Epithelial cell of esophagus (primary cell): ENCODE measurements at regions not wholly inside any gene's neighbourhood (a gene's known extent, or its start where the extent isn't known, plus 50 kb on each side); places are given as distances from the start of the nearest gene placed in this dataset.
"Not testable (repeated sequence)": the region's sequence is repeated elsewhere in the genome, so short reads cannot be mapped to it uniquely, and the experiment has no call there.

Experiments used
- DNase-seq: peaks from one replicate; pipeline ENCODE4 v3.0.0; 2010; ENCODE audit warnings: low read depth
- H3K4me3 ChIP-seq: 2 replicates; pipeline ENCODE4 v1.5.1; 2011; ENCODE audit warnings: mild to moderate bottlenecking, low read length, control low read depth
- TF ChIP-seq, protein P1 (sequence below): IDR thresholded peaks from 2 replicates; pipeline ENCODE4 v1.5.1; 2011; ENCODE audit warnings: low read depth, mild to moderate bottlenecking, low read length, control low read depth, inconsistent platforms; ENCODE audit not compliant: insufficient read depth; ENCODE audit errors: missing control alignments

DNA sequence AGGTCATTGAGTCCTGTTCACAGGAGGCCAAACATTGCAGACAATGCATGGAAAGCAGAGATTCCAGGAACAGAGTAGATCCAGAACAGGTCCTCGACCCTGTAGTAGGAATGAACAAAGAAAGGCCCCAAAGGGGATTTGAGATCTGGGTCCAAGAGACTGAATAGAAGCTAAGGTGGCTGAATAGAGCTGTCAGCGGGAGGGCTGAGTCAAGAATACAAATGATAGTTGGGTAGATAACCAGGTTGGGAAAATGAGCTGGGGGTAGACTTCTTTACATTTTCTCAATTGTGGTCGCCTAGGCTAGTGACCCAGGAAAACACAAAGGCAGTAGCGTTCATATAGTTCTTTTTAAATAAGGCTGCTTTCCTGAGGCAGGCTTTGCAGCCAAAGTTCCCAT is 103.4 kb upstream of the ELMO1 start:
- TF ChIP-seq, protein P1, sequence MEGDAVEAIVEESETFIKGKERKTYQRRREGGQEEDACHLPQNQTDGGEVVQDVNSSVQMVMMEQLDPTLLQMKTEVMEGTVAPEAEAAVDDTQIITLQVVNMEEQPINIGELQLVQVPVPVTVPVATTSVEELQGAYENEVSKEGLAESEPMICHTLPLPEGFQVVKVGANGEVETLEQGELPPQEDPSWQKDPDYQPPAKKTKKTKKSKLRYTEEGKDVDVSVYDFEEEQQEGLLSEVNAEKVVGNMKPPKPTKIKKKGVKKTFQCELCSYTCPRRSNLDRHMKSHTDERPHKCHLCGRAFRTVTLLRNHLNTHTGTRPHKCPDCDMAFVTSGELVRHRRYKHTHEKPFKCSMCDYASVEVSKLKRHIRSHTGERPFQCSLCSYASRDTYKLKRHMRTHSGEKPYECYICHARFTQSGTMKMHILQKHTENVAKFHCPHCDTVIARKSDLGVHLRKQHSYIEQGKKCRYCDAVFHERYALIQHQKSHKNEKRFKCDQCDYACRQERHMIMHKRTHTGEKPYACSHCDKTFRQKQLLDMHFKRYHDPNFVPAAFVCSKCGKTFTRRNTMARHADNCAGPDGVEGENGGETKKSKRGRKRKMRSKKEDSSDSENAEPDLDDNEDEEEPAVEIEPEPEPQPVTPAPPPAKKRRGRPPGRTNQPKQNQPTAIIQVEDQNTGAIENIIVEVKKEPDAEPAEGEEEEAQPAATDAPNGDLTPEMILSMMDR = no peak
- H3K4me3 ChIP-seq = no peak overlapping the region
- no peak for DNase-seq

DNA sequence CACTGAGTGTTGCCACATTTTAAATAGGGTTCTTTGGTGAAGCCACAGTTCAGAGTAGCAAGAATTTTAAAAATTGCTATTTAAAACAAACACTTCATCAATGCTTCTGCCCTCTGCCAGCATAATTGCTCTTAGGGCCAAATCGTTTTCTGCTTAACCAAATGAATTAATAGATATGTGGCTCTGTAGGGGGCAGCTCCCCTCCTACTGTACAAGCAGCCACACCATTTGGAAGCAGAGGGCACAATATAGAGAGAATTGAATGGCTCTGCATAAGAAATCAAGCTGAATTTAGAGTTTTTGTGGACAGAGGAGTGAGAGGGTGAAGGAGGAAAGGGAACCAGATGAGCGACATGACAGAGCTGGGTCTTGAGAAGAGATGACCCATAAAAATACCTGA is 103.8 kb upstream of the ELMO1 start:
- not testable (repeated sequence) for DNase-seq, H3K4me3 ChIP-seq

DNA sequence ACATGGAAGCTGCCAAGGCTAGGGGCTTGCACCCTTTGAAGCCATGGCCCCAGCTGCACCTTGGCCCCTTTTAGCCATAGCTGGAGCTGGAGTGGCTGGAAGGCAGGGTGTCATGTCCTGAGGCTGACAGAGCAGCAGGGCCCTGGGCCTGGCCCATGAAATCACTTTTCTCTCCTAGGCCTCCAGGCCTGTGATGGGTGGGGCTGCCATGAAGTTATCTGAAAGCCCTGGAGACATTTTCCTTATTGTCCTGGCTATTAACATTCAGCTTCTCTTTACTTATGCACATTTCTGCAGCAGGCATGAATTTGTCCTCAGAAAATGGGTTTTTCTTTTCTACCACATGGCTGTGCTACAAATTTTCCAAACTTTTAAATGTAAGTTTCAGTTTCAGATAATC is 106.9 kb upstream of the ELMO1 start:
- H3K4me3 ChIP-seq = no peak overlapping the region
- TF ChIP-seq, protein P1 = no peak
- no peak for DNase-seq

DNA sequence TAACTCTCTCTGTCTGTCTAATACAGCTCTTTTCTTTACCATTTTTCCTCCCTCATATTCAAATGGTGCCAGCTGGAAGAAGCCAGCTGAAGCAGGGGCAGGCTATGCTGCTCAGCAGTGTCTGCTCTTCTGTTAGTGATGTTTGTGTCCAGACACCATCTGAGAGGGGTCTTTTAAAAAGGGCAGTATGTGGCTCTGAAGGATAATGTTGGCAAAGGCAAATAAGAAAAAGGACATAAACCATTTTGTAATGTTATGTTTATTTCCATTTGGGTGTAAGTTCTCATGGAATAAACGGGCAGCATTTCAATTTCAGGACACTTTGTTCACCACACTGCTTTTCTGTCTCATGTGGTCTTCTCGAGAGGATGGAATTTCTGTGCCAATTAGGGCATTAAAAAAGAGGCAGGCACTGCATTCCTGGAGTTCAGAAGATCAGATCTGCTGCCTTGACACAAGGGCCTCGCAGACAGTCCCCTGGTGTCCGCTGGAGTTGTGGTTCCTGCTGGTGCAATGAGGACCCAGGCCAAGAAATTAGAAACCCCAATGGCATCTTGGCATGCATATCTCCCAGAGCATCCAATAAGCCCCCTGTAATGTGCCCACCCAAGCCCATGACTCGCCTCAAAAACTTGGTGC is 109.0 kb upstream of the ELMO1 start:
- H3K4me3 ChIP-seq = no peak overlapping the region
- TF ChIP-seq, protein P1 = no peak
- DNase-seq = no peak

DNA sequence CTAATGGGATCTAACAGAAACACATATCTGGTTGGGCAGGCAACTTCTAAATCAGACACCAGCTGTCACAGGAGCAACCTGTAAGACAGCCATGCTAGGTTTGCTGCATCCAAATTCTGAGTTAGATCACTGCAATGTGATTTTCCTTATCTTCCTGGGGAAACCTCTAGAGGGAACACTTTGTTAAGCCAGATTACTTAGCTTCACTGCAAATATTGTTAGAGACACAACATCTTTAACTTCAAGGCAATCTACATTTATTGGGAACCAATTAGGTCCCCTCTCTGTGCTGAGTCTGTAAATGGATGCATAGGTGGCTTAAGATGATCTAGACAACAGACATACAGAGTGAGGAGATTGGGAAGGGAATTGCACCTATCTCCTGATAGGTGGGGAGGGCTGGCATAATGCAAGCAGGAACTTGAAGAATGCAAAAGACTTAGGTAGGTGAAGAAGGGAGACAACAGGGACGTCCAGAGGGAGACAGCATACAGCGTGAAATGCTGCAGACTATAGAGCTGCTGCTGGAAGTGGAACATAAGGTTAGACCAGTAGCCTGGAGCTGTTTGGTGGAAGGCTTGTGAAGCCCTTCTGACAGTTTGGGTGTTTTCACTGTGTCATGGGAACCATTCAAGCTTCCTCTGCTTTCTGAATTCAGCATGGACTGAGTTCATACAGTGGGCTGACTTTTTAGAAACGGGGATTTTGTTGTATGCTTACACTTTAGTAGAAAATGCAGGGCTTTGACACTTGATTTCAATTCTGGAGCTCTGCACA is 109.8 kb upstream of the ELMO1 start:
- no peak overlapping the region for H3K4me3 ChIP-seq
- no peak for DNase-seq
- TF ChIP-seq, protein P1 = no peak

DNA sequence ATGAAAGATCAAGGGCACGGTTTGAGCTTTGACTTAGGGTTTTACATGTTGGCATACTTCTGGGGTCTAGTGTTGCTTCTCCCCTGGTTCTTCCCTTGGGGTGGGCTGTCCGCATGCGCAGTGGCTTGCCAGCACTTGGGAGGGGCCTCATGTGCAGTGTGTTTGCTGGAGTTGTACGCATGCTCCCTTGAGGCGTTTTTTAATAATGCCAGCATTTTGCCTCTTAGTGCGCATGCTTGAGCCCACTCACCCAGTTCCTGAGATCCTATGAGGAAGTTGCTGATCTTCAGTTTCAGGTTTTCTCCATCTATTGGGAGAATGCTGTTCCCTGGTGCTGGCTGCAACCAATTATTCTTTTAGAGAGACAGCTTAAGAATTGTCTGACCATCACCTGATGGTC is 113.4 kb upstream of the GPR141 start:
- H3K4me3 ChIP-seq = no peak overlapping the region
- TF ChIP-seq, protein P1 = no peak
- no peak for DNase-seq

DNA sequence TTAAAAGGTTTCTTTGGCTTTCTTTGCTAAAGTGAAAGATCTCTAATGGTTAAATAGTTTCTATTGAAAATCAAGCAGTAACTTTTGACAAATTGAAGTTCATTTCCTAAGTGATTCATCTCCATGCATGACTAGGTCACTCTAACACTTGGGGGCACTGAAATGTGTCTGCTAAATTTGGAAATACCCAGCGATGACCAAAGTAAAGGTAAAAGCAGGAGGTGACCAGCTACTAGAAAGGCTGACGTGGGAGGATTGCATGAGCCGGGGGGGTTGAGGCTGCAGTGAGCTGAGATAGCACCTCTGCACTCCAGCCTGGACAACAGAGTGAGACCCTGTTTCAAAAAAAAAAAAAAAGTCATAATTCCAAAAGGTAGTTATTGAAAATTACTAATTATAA is 111.8 kb upstream of the GPR141 start:
- TF ChIP-seq, protein P1 = no peak
- H3K4me3 ChIP-seq = no peak overlapping the region
- no peak for DNase-seq
